ENCODE measurements at regions not wholly inside any gene's neighbourhood (a gene's known extent, or its start where the extent isn't known, plus 50 kb on each side); places are given as distances from the start of the nearest gene placed in this dataset.
"Not testable (repeated sequence)": the region's sequence is repeated elsewhere in the genome, so short reads cannot be mapped to it uniquely, and the experiment has no call there.

GRCh38 chr7:150044771-150045170 lies 171.0 kb downstream of the ATP6V0E2 start:
- not testable (repeated sequence) for TF ChIP-seq CTCF, POLR2A (IDR thresholded peaks at IDR 0.05)
